GM19467 (cell line): ENCODE measurements at regions not wholly inside any gene's neighbourhood (a gene's known extent, or its start where the extent isn't known, plus 50 kb on each side); places are given as distances from the start of the nearest gene placed in this dataset.
"Not testable (repeated sequence)": the region's sequence is repeated elsewhere in the genome, so short reads cannot be mapped to it uniquely, and the experiment has no call there.

Experiments used
- ATAC-seq: cut with Tn5 transposase; IDR thresholded peaks from one replicate; pipeline ENCODE4 v1.9.1; 2021; ENCODE audit warnings: mild to moderate bottlenecking, moderate library complexity; ENCODE audit not compliant: unreplicated experiment

GRCh38 chr13:85137516-85137915 lies 661.7 kb downstream of the SLITRK6 start:
- no peak for ATAC-seq

GRCh38 chr13:85132986-85133385 lies 666.2 kb downstream of the SLITRK6 start:
- ATAC-seq, result no peak

GRCh38 chr13:85123501-85123900 lies 675.7 kb downstream of the SLITRK6 start:
- ATAC-seq, result not testable (repeated sequence)

- no peak for ATAC-seq
Observed at GRCh38 chr13:85108356-85108755, 690.9 kb downstream of the SLITRK6 start.

GRCh38 chr13:85099245-85099644 lies 700.0 kb downstream of the SLITRK6 start:
- ATAC-seq, result no peak

- no peak for ATAC-seq
Observed at GRCh38 chr13:85095418-85096272, 703.6 kb downstream of the SLITRK6 start.

GRCh38 chr13:85093808-85094207 lies 705.4 kb downstream of the SLITRK6 start:
- ATAC-seq, result no peak

- no peak for ATAC-seq
Observed at GRCh38 chr13:85091631-85092234, 707.5 kb downstream of the SLITRK6 start.

- no peak for ATAC-seq
Observed at GRCh38 chr13:85089186-85089585, 710.0 kb downstream of the SLITRK6 start.

GRCh38 chr13:85080691-85081090 lies 718.5 kb downstream of the SLITRK6 start:
- ATAC-seq, result no peak

GRCh38 chr13:85076343-85076742 lies 722.9 kb downstream of the SLITRK6 start:
- no peak for ATAC-seq

GRCh38 chr13:85074543-85075313 lies 724.5 kb downstream of the SLITRK6 start:
- no peak for ATAC-seq

- no peak for ATAC-seq
Observed at GRCh38 chr13:85068231-85068630, 731.0 kb downstream of the SLITRK6 start.

- no peak for ATAC-seq
Observed at GRCh38 chr13:85040215-85040614, 759.0 kb downstream of the SLITRK6 start.

- no peak for ATAC-seq
Observed at GRCh38 chr13:85031771-85032170, 767.4 kb downstream of the SLITRK6 start.

- no peak for ATAC-seq
Observed at GRCh38 chr13:85028035-85028434, 771.2 kb downstream of the SLITRK6 start.

GRCh38 chr13:85019121-85019520 lies 780.1 kb downstream of the SLITRK6 start:
- ATAC-seq, result no peak

GRCh38 chr13:85013006-85013405 lies 786.2 kb downstream of the SLITRK6 start:
- ATAC-seq, result no peak

- no peak for ATAC-seq
Observed at GRCh38 chr13:85009447-85009846, 789.8 kb downstream of the SLITRK6 start.

- ATAC-seq, result no peak
Observed at GRCh38 chr13:84999252-84999651, 800.0 kb downstream of the SLITRK6 start.

GRCh38 chr13:84998681-84999080 lies 800.5 kb downstream of the SLITRK6 start:
- no peak for ATAC-seq

- no peak for ATAC-seq
Observed at GRCh38 chr13:84997858-84998257, 801.4 kb downstream of the SLITRK6 start.
